Naive thymus-derived CD4-positive, alpha-beta T cell (primary cell): ENCODE measurements at regions not wholly inside any gene's neighbourhood (a gene's known extent, or its start where the extent isn't known, plus 50 kb on each side); places are given as distances from the start of the nearest gene placed in this dataset.

Source experiments
- ATAC-seq: fragments of 150-1000 bp; cut with Tn5 transposase; 2 replicates; pipeline ENCODE4 v1.10.0; 2021; ENCODE audit warnings: mild to moderate bottlenecking, moderate library complexity
- CTCF ChIA-PET: fragments of 350-600 bp; sonication (Branson Sonifier 250); formaldehyde crosslinking; loops from one replicate; lab custom pipeline; 2021; ENCODE audit warnings: antibody characterized with exemption; lab: Charles Lee
- POLR2A ChIA-PET: fragments of 350-600 bp; sonication (Branson Sonifier 250); formaldehyde crosslinking; loops from one replicate; lab custom pipeline; 2021; ENCODE audit warnings: antibody characterized with exemption, inconsistent platforms; lab: Charles Lee
- DNase-seq, 9 donors: peaks; one replicate each; pipeline versions ENCODE4 v3.0.0 to v3.0.0-alpha.2; 2020 to 2022; ENCODE audit warnings: mixed read lengths in 1 of 9
- H3K27ac ChIP-seq: one replicate; pipeline ENCODE4 v1.7.0; 2013; ENCODE audit warnings: mild to moderate bottlenecking, low read depth, low read length, moderate library complexity
- H3K27me3 ChIP-seq, 2 donors: one replicate each; pipeline ENCODE4 v1.7.0; 2013; ENCODE audit warnings: low read length in 2 of 2, mild to moderate bottlenecking in 2 of 2, moderate library complexity in 2 of 2; ENCODE audit not compliant: control insufficient read depth in 2 of 2, insufficient read depth in 2 of 2
- H3K36me3 ChIP-seq, 3 experiments: 1 replicate in 2 of 3; 2 replicates in 1 of 3; pipeline ENCODE4 v1.7.0; 2013; ENCODE audit warnings: low read length in 3 of 3, mild to moderate bottlenecking in 3 of 3, moderate library complexity in 1 of 3; ENCODE audit not compliant: insufficient read depth in 3 of 3, control insufficient read depth in 2 of 3
- H3K4me1 ChIP-seq, 2 donors: one replicate each; pipeline ENCODE4 v1.7.0; 2013; ENCODE audit warnings: low read length in 2 of 2, mild to moderate bottlenecking in 2 of 2, moderate library complexity in 1 of 2; ENCODE audit not compliant: control insufficient read depth in 2 of 2, insufficient read depth in 2 of 2
- H3K4me3 ChIP-seq: 2 replicates; pipeline ENCODE4 v1.7.0; 2013; ENCODE audit warnings: mild to moderate bottlenecking, low read length
- H3K9me3 ChIP-seq, 3 experiments: 1 replicate in 2 of 3; 2 replicates in 1 of 3; pipeline ENCODE4 v1.7.0; 2013; ENCODE audit warnings: low read length in 3 of 3; ENCODE audit not compliant: control insufficient read depth in 2 of 3
- H3K27ac Mint-ChIP-seq, 9 donors: one replicate each; pipeline ENCODE4 v1.8.0; 2020 to 2022; ENCODE audit warnings: mixed read lengths in 9 of 9, mild to moderate bottlenecking in 8 of 9, moderate library complexity in 5 of 9, inconsistent platforms in 2 of 9
- H3K27me3 Mint-ChIP-seq, 5 donors: one replicate each; pipeline ENCODE4 v1.8.0; 2021 to 2022; ENCODE audit warnings: mixed read lengths in 5 of 5, mild to moderate bottlenecking in 1 of 5
- H3K36me3 Mint-ChIP-seq, 5 donors: one replicate each; pipeline ENCODE4 v1.8.0; 2020 to 2022; ENCODE audit warnings: mixed read lengths in 5 of 5, mild to moderate bottlenecking in 3 of 5, inconsistent platforms in 1 of 5
- H3K4me1 Mint-ChIP-seq, 7 donors: one replicate each; pipeline ENCODE4 v1.8.0; 2020 to 2022; ENCODE audit warnings: mixed read lengths in 7 of 7, mild to moderate bottlenecking in 3 of 7, inconsistent platforms in 1 of 7
- H3K4me3 Mint-ChIP-seq, 10 donors: one replicate each; pipeline ENCODE4 v1.8.0; 2020 to 2022; ENCODE audit warnings: mild to moderate bottlenecking in 10 of 10, mixed read lengths in 10 of 10, moderate library complexity in 6 of 10, inconsistent platforms in 2 of 10
- H3K9me3 Mint-ChIP-seq, 11 donors: one replicate each; pipeline ENCODE4 v1.8.0; 2020 to 2022; ENCODE audit warnings: mixed read lengths in 11 of 11, mild to moderate bottlenecking in 4 of 11, inconsistent platforms in 1 of 11, moderate library complexity in 1 of 11
- intact Hi-C, 2 donors: fragments of 100-400 bp; cut with micrococcal nuclease; formaldehyde crosslinking; loops; one replicate each; pipeline ENCODE4 v1.15.1; 2023

DNA sequence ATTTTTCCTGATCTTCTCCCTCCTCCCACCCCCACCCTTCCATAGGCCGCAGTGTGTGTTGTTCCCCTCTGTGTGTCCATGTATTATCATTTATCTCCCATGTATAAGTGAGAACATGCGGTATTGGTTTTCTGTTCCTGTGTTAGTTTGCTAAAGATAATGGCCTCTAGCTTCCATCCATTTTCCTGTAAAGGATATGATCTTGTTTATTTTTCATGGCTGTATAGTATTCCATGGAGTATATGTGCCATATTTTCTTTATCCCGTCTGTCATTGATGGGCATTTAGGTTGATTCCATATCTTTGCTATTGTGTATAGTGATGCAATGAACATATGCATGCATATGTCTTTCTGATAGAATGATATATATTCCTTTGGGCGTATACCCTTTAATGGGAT, 173.3 kb upstream of the NAALADL2 start:
- Mint-ChIP-seq H3K4me3 (no peak overlapping the region), H3K4me1 (no peaks in the 10 kb centered on the region), H3K36me3 (peaks cover 0 to 4% (median 0%) of the 10 kb centered on the region in 5 donors), H3K9me3 (peaks cover 0 to 23% (median 11%) of the 10 kb centered on the region in 11 donors), H3K27ac (no peak overlapping the region), H3K27me3 (no peaks in the 10 kb centered on the region)
- ATAC-seq (no peak), DNase-seq (no peak)
- intact Hi-C loops: no loop called here
- ChIA-PET CTCF (no interaction called here), POLR2A (interaction anchor here (0.6 kb wide), 1 partner anchor 20 kb away, joined by 3 read pairs; no protein-coding TSS in a partner anchor)
- H3K27me3 ChIP-seq: no peaks in the 10 kb centered on the region
- no peaks in the 10 kb centered on the region for H3K36me3 ChIP-seq
- H3K4me1 ChIP-seq: no peaks in the 10 kb centered on the region
- no peak overlapping the region for H3K4me3 ChIP-seq
- no peaks in the 10 kb centered on the region for H3K9me3 ChIP-seq
- H3K27ac ChIP-seq: no peak overlapping the region

DNA sequence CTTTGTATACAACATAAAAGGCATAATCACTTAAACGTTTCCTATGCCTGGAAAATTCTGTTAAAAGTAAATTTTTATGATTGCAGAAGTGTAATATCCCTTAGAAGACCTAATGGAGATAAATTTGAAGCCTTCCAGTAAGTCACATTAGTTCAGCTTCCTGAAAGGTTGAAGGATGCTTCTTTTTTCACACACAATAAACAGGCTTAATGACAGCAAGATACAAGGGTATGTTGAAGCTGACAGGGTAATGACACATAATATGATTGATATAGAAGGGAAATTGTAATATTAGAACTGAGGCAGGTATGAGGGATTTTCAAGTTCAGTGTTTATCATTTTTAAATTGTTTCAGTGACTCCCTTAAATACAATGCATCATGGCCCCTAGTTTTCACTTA, 161.8 kb upstream of the NAALADL2 start:
- intact Hi-C loops: no loop called here
- Mint-ChIP-seq H3K27me3 (no peaks in the 10 kb centered on the region), H3K36me3 (no peaks in the 10 kb centered on the region), H3K4me3 (no peak overlapping the region), H3K9me3 (no peaks in the 10 kb centered on the region), H3K27ac (no peak overlapping the region), H3K4me1 (no peaks in the 10 kb centered on the region)
- Histone ChIP-seq H3K27me3 (no peaks in the 10 kb centered on the region), H3K27ac (no peak overlapping the region), H3K36me3 (no peaks in the 10 kb centered on the region), H3K4me3 (no peak overlapping the region), H3K9me3 (no peaks in the 10 kb centered on the region), H3K4me1 (no peaks in the 10 kb centered on the region)
- ATAC-seq: no peak
- no peak for DNase-seq
- CTCF ChIA-PET: no interaction called here
- POLR2A ChIA-PET: no interaction called here

DNA sequence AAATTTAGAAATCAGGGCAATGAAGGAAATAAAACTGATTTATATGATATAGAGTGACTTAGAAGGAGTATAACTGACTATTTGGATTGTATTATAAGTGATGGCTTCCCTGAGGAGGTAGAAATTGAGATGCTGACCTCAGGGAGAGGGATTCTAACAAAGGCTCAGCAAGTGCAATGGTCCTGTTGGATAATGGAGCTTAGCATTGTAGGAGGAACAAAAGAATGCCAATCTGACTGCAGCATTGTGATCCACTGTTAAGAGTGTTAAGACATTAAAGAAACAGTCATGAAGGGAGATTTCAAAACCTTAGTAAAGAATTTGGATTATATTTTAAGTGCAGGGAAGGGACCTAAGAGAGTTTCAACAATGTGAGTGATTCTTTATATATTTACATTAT, 158.4 kb upstream of the NAALADL2 start:
- Mint-ChIP-seq H3K9me3 (peaks cover 0 to 1% (median 0%) of the 10 kb centered on the region in 11 donors), H3K27me3 (no peaks in the 10 kb centered on the region), H3K4me1 (no peaks in the 10 kb centered on the region), H3K27ac (no peak overlapping the region), H3K36me3 (no peaks in the 10 kb centered on the region), H3K4me3 (no peak overlapping the region)
- ATAC-seq (no peak), DNase-seq (no peak)
- ChIA-PET POLR2A (no interaction called here), CTCF (no interaction called here)
- Histone ChIP-seq H3K27ac (no peak overlapping the region), H3K27me3 (no peaks in the 10 kb centered on the region), H3K4me3 (no peak overlapping the region), H3K36me3 (no peaks in the 10 kb centered on the region), H3K9me3 (no peaks in the 10 kb centered on the region), H3K4me1 (no peaks in the 10 kb centered on the region)
- intact Hi-C loops: no loop called here

DNA sequence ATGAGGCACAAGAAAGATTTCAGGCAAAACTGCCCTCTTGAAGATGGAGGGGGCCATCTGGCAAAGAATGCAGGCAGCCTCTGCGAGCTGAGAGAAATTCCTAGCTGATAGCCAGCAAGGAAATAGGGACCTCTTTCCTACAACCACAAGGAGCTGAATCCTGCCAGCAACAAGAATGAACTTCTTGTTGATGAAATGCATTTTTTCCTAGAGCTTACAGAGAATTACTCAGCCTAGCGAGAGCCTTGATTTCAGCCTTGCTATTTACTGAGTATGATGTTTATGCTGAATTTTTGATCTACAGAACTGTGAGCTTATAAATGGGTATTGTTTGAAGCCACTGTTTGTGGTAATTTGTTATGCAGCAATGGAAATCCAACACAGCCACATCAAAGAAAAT, 148.5 kb upstream of the NAALADL2 start:
- Histone ChIP-seq H3K9me3 (no peaks in the 10 kb centered on the region), H3K4me1 (no peaks in the 10 kb centered on the region), H3K36me3 (no peaks in the 10 kb centered on the region), H3K27me3 (no peaks in the 10 kb centered on the region), H3K4me3 (no peak overlapping the region), H3K27ac (no peak overlapping the region)
- CTCF ChIA-PET: no interaction called here
- POLR2A ChIA-PET: no interaction called here
- intact Hi-C loops: no loop called here
- DNase-seq: no peak
- H3K4me1 Mint-ChIP-seq: no peaks in the 10 kb centered on the region
- H3K27ac Mint-ChIP-seq: no peak overlapping the region
- H3K36me3 Mint-ChIP-seq: no peaks in the 10 kb centered on the region
- H3K4me3 Mint-ChIP-seq: no peak overlapping the region
- no peak for ATAC-seq
- no peaks in the 10 kb centered on the region for H3K27me3 Mint-ChIP-seq
- peaks cover 0 to 10% (median 3%) of the 10 kb centered on the region in 11 donors for H3K9me3 Mint-ChIP-seq

DNA sequence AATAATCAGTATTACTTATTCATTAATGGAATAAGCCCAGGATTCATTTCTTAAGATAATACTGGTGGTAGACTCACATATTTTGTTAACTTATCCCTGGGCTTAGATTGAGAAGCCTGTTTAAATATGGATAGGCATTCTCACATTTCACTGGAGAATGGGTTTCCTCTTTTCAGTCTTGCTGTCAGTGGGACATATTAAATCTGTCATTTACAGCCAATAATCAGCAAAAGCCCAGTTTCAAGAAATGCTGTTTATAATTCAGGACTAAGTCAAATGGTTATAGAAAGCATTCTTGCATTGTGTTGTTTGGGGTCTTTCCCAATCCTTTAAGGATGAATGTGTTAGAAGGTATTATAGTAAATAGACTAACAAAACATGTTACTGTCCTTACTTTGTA, 143.7 kb upstream of the NAALADL2 start:
- H3K36me3 ChIP-seq: no peaks in the 10 kb centered on the region
- ATAC-seq: no peak
- H3K4me1 ChIP-seq: no peaks in the 10 kb centered on the region
- Mint-ChIP-seq H3K4me3 (no peak overlapping the region), H3K9me3 (peaks cover 0 to 9% (median 3%) of the 10 kb centered on the region in 11 donors), H3K27me3 (no peaks in the 10 kb centered on the region), H3K4me1 (no peaks in the 10 kb centered on the region), H3K36me3 (no peaks in the 10 kb centered on the region), H3K27ac (no peak overlapping the region)
- no peak overlapping the region for H3K4me3 ChIP-seq
- intact Hi-C loops: no loop called here
- POLR2A ChIA-PET: no interaction called here
- no peaks in the 10 kb centered on the region for H3K27me3 ChIP-seq
- no peak for DNase-seq
- CTCF ChIA-PET: no interaction called here
- no peaks in the 10 kb centered on the region for H3K9me3 ChIP-seq
- no peak overlapping the region for H3K27ac ChIP-seq

DNA sequence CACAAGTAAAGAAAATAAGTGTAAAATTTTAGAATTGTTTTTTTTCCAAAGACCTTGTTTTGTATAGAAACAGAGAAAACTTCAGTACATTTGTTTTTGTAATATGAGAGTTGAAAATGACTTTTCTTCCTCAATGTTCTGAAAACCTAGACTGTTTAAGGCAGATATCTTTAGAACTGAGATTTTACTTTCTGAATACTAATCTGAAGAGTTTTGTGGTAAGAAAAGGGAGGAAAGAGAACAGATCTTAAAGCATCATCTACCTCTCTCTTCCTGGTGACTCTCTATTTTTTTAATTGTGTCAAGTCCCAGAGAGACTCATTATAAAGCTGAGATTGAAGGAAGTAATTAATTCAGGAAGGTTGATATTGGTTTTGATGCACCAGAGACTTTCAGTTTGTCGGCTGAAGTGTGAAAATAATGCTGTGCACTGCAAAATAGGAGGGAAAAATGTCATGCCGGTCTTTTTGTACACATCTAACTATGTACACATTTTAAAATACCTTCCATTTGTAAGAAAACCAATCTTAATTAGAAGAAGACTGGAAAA, 142.1 kb upstream of the NAALADL2 start:
- Histone ChIP-seq H3K27ac (no peak overlapping the region), H3K27me3 (no peaks in the 10 kb centered on the region), H3K36me3 (no peaks in the 10 kb centered on the region), H3K9me3 (no peaks in the 10 kb centered on the region), H3K4me3 (no peak overlapping the region), H3K4me1 (no peaks in the 10 kb centered on the region)
- intact Hi-C loops: no loop called here
- no peaks in the 10 kb centered on the region for H3K36me3 Mint-ChIP-seq
- DNase-seq: no peak
- no peak for ATAC-seq
- ChIA-PET POLR2A (no interaction called here), CTCF (no interaction called here)
- H3K4me1 Mint-ChIP-seq: no peaks in the 10 kb centered on the region
- H3K9me3 Mint-ChIP-seq: peaks cover 0 to 9% (median 3%) of the 10 kb centered on the region in 11 donors
- no peaks in the 10 kb centered on the region for H3K27me3 Mint-ChIP-seq
- no peak overlapping the region for H3K27ac Mint-ChIP-seq
- no peak overlapping the region for H3K4me3 Mint-ChIP-seq

DNA sequence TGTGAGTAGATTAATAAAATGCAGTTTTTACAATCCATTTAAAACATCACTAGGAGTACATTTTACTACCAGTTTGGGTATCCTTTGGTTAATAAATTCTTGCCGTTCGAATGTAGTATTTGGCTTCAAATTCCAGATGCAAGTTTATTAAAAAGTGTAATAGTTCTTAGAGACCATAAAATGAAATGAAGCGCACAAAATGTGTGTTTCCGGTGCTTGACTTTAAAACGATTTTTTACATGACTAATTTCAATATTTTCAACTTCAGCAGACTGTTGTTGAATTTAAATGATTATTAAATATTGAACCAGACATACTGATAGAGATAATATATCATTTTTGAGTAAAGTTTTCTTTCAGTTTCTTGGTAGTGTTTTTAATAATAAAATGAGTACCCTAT, 138.4 kb upstream of the NAALADL2 start:
- no peak overlapping the region for H3K4me3 ChIP-seq
- H3K27ac ChIP-seq: no peak overlapping the region
- DNase-seq (no peak), ATAC-seq (no peak)
- Mint-ChIP-seq H3K36me3 (no peaks in the 10 kb centered on the region), H3K9me3 (peaks cover 0 to 5% (median 1%) of the 10 kb centered on the region in 11 donors), H3K4me1 (no peaks in the 10 kb centered on the region), H3K27ac (no peak overlapping the region), H3K27me3 (no peaks in the 10 kb centered on the region), H3K4me3 (no peak overlapping the region)
- POLR2A ChIA-PET: no interaction called here
- intact Hi-C loops: no loop called here
- no peaks in the 10 kb centered on the region for H3K4me1 ChIP-seq
- H3K9me3 ChIP-seq: no peaks in the 10 kb centered on the region
- no peaks in the 10 kb centered on the region for H3K27me3 ChIP-seq
- H3K36me3 ChIP-seq: no peaks in the 10 kb centered on the region
- CTCF ChIA-PET: no interaction called here
